Esophagus squamous epithelium (tissue), 5 donors: ENCODE measurements at regions not wholly inside any gene's neighbourhood (a gene's known extent, or its start where the extent isn't known, plus 50 kb on each side); places are given as distances from the start of the nearest gene placed in this dataset.

Experiments
- DNase-seq: peaks from one replicate; lab custom pipeline; 2025; lab: John Stamatoyannopoulos, UW
- H3K27ac ChIP-seq, 4 donors: fragments of 200-600 bp; sonication (generic); one replicate each; pipeline ENCODE4 v1.5.1; 2016 to 2019; ENCODE audit warnings: mild to moderate bottlenecking in 1 of 4
- H3K27me3 ChIP-seq, 4 donors: fragments of 200-600 bp; sonication (generic); 1 replicate in 3 of 4; 2 replicates in 1 of 4; pipeline versions ENCODE4 v1.5.1 to v1.6.0; 2017 to 2021; ENCODE audit warnings: antibody characterized with exemption in 1 of 4
- H3K36me3 ChIP-seq, 3 donors: fragments of 200-600 bp; sonication (generic); one replicate each; pipeline ENCODE4 v1.5.1; 2016 to 2019
- H3K4me1 ChIP-seq, 3 donors: fragments of 200-600 bp; sonication (generic); one replicate each; pipeline ENCODE4 v1.5.1; 2017 to 2019
- H3K4me3 ChIP-seq, 4 donors: fragments of 200-600 bp; sonication (generic); 1 replicate in 3 of 4; 2 replicates in 1 of 4; pipeline ENCODE4 v1.5.1; 2016 to 2019; ENCODE audit warnings: mild to moderate bottlenecking in 2 of 4, moderate library complexity in 1 of 4
- H3K9me3 ChIP-seq, 3 donors: fragments of 200-600 bp; sonication (generic); one replicate each; pipeline ENCODE4 v1.5.1; 2016 to 2019
- CTCF ChIP-seq, 6 experiments: fragments of 450-650 bp in 4 of 6; fragments of 200-600 bp in 2 of 6; sonication (generic) in 2 of 6; IDR thresholded peaks; one replicate each; pipeline ENCODE4 v1.5.1; 2016 to 2019; ENCODE audit warnings: antibody characterized with exemption in 6 of 6, mild to moderate bottlenecking in 4 of 6, moderate library complexity in 4 of 6
- POLR2A ChIP-seq, 4 donors: fragments of 450-650 bp; IDR thresholded peaks; one replicate each; pipeline ENCODE4 v1.6.1; 2017; ENCODE audit warnings: antibody characterized with exemption in 4 of 4, mild to moderate bottlenecking in 4 of 4, moderate library complexity in 3 of 4
- WGBS, 2 donors: methylation state at CpG; one replicate each; pipeline ENCODE4 v1.1.5; 2018; 5-methylcytosine and 5-hydroxymethylcytosine counted together
- intact Hi-C: fragments of 100-400 bp; cut with DNase I; formaldehyde crosslinking; loops from one replicate; pipeline ENCODE4 v1.15.0; 2022
- donor health status: DM: yes; HTN: yes; CAD: no.

DNA sequence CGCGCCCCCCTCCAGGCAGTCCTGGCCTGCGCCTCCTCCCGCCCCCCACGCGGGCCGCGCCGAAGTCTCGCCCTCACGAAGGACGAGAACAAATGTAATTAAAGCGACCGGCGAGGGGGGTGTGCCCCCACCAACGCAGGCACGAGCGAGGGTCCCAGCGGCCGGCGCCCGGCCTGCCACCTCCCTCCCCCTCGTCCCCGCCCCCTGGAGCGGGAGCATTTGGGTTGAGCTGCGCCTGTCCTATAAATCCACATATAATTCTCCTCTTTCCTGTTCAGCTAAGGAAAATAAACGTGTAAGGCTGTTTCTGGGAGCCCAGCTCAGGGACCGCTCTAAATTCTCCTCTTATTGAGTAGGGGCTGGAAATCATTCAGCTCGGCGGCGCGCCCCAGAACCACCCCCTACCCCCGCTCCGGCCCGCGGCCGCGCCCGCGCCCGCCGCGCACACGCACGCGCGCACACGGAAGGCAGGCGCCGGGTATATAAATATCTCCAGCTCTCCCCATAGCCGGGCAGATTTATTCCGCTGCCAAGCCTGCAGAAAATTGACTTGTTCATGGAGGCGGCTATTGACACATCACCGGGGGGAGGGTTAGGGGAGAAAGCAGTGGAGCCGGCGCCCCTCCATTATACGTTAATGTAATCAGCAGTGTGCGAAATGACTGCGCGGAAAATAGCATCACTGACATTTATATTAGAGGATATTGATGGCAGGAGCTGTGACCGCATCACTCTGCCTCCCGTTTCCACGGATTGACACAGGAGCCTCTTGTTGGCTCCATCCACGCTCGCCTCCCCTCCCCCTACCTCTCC lies 61.6 kb upstream of the BTRC start:
- 2 to 13% methylated on average over 11 to 43 of the region's 65 CpGs for WGBS, 2 donors
- no peak for TF ChIP-seq POLR2A (IDR thresholded peaks at IDR 0.05)
- TF ChIP-seq CTCF (IDR thresholded peaks at IDR 0.05) = no peak
- H3K36me3 ChIP-seq = no peaks in the 10 kb centered on the region
- peaks cover 5 to 100% (median 16%) of the 10 kb centered on the region in 4 donors for H3K27me3 ChIP-seq
- no peak for DNase-seq
- peaks cover 11 to 26% (median 19%) of the 10 kb centered on the region in 3 donors for H3K4me1 ChIP-seq
- no peak overlapping the region for H3K27ac ChIP-seq
- H3K9me3 ChIP-seq = no peaks in the 10 kb centered on the region
- peak overlapping the region; percentile 22 to 71 (median 48) for H3K4me3 ChIP-seq
- intact Hi-C loops = loop anchor here (10.0 kb wide), 1 partner anchor 282 kb away; no protein-coding TSS in a partner anchor

- no peak for TF ChIP-seq POLR2A (IDR thresholded peaks at IDR 0.05)
- TF ChIP-seq CTCF (IDR thresholded peaks at IDR 0.05) = no peak
- intact Hi-C loops = loop anchor here (10.0 kb wide), 1 partner anchor 282 kb away; no protein-coding TSS in a partner anchor
- H3K27me3 ChIP-seq = peaks cover 5 to 99% (median 16%) of the 10 kb centered on the region in 4 donors
- H3K9me3 ChIP-seq = no peaks in the 10 kb centered on the region
- H3K27ac ChIP-seq = no peak overlapping the region
- 40 to 45% methylated on average over 15 to 17 of the region's 17 CpGs for WGBS, 2 donors
- peak overlapping the region in 2 of 4 donors; percentile 51 to 71 for H3K4me3 ChIP-seq
- H3K36me3 ChIP-seq = no peaks in the 10 kb centered on the region
- DNase-seq = no peak
- peaks cover 11 to 25% (median 19%) of the 10 kb centered on the region in 3 donors for H3K4me1 ChIP-seq
These were observed 60.8 kb upstream of the BTRC start for GRCh38 chr10:101293007-101293723.

- Histone ChIP-seq H3K4me3 (no peak overlapping the region), H3K36me3 (no peaks in the 10 kb centered on the region), H3K9me3 (no peaks in the 10 kb centered on the region), H3K27ac (no peak overlapping the region), H3K4me1 (peaks cover 11 to 26% (median 19%) of the 10 kb centered on the region in 3 donors), H3K27me3 (peaks cover 6 to 99% (median 18%) of the 10 kb centered on the region in 4 donors)
- intact Hi-C loops = loop anchor here (10.0 kb wide), 1 partner anchor 281 kb away; no protein-coding TSS in a partner anchor
- WGBS, 2 donors = 65 to 100% methylated on average over 3 of the region's 3 CpGs
- no peak for DNase-seq
- TF ChIP-seq CTCF (IDR thresholded peaks at IDR 0.05) = no peak
- TF ChIP-seq POLR2A (IDR thresholded peaks at IDR 0.05) = no peak
These were observed 59.9 kb upstream of the BTRC start for GRCh38 chr10:101294109-101294508.

DNA sequence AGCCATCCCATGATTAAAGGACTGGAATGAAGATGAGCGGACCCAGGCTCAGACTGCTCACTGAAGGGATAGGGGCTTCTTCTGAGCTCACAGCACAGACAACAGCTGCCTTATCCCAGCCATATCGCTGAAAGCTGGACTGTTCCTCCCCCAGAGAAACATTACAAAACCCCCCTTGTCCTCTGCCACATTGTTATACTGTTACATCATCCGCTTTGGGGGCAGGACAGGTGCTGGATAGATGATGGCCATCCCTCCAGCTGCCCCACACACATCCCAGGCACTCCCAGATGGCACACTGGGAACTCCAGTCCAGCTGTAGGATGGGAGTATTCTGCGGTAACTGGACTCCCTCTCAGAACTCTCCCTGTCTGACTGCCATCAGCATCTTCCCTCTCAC lies 58.7 kb upstream of the BTRC start:
- Histone ChIP-seq H3K27me3 (peaks cover 6 to 98% (median 18%) of the 10 kb centered on the region in 4 donors), H3K4me1 (peaks cover 11 to 26% (median 19%) of the 10 kb centered on the region in 3 donors), H3K27ac (no peak overlapping the region), H3K9me3 (no peaks in the 10 kb centered on the region), H3K36me3 (no peaks in the 10 kb centered on the region), H3K4me3 (no peak overlapping the region)
- intact Hi-C loops = loop anchor here (10.0 kb wide), 1 partner anchor 280 kb away; no protein-coding TSS in a partner anchor
- no peak for TF ChIP-seq POLR2A (IDR thresholded peaks at IDR 0.05)
- no peak for TF ChIP-seq CTCF (IDR thresholded peaks at IDR 0.05)
- no peak for DNase-seq
- WGBS, 2 donors = 62 to 77% methylated on average over 4 of the region's 4 CpGs
